Coronary artery (tissue), 2 donors: ENCODE measurements at regions not wholly inside any gene's neighbourhood (a gene's known extent, or its start where the extent isn't known, plus 50 kb on each side); places are given as distances from the start of the nearest gene placed in this dataset.

Experiments
- DNase-seq: peaks from one replicate; pipeline ENCODE4 v3.0.0-alpha.2; 2017; ENCODE audit warnings: low spot score
- H3K27ac ChIP-seq, 2 donors: fragments of 200-600 bp; sonication (generic); one replicate each; pipeline ENCODE4 v1.5.1; 2016 to 2019
- H3K4me3 ChIP-seq: fragments of 200-600 bp; sonication (generic); 2 replicates; pipeline ENCODE4 v1.5.1; 2016; ENCODE audit warnings: mild to moderate bottlenecking, moderate library complexity
- TF ChIP-seq, protein P1 (sequence below): fragments of 200-600 bp; sonication (generic); IDR thresholded peaks from one replicate; pipeline ENCODE4 v1.5.1; 2019; ENCODE audit warnings: antibody characterized with exemption

- no peak for DNase-seq
- H3K27ac ChIP-seq, result no peak overlapping the region
- TF ChIP-seq, protein P1, sequence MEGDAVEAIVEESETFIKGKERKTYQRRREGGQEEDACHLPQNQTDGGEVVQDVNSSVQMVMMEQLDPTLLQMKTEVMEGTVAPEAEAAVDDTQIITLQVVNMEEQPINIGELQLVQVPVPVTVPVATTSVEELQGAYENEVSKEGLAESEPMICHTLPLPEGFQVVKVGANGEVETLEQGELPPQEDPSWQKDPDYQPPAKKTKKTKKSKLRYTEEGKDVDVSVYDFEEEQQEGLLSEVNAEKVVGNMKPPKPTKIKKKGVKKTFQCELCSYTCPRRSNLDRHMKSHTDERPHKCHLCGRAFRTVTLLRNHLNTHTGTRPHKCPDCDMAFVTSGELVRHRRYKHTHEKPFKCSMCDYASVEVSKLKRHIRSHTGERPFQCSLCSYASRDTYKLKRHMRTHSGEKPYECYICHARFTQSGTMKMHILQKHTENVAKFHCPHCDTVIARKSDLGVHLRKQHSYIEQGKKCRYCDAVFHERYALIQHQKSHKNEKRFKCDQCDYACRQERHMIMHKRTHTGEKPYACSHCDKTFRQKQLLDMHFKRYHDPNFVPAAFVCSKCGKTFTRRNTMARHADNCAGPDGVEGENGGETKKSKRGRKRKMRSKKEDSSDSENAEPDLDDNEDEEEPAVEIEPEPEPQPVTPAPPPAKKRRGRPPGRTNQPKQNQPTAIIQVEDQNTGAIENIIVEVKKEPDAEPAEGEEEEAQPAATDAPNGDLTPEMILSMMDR, result no peak
- no peak overlapping the region for H3K4me3 ChIP-seq
Measured at GRCh38 chr2:224190936-224191270, 151.8 kb upstream of the SERPINE2 start.

DNA sequence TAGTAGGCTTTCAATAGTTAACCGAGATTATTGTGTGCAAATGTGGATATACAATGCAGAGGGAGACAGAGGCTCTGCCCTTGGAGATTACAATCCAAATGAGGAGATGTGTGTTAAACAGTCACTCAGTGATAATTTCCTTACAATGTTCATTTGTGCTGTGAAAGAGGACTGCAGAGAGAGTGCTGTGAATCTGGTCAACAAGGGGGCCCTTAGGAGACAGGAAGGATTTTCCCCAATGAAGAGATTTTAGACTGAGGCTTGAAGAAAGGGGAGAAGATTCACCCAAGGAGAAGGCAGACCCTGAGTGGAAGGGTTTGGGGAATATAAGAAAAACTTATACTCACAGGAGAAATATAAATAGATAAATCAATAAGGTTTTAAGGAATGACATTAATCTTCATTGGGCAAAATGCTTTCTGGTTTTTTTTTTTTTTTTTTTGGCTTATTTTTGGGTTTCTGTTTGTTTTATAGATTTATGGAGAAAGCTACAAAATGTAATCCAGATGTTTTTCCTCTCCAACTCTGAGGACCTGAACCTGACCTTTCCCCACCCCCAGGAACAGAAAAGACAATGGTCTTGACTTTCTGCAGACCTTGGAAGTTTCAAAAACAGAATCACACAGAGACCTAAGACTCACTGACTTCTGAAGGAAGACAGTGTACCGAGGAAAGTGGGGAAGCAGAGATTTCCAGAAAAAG is 151.3 kb upstream of the SERPINE2 start:
- H3K27ac ChIP-seq, result no peak overlapping the region
- TF ChIP-seq, protein P1, result no peak
- no peak overlapping the region for H3K4me3 ChIP-seq
- DNase-seq, result no peak

GRCh38 chr2:224187220-224187619 is 148.1 kb upstream of the SERPINE2 start:
- TF ChIP-seq, protein P1, result no peak
- no peak overlapping the region for H3K27ac ChIP-seq
- H3K4me3 ChIP-seq, result no peak overlapping the region
- DNase-seq, result no peak

GRCh38 chr2:224185023-224185601 is 146.0 kb upstream of the SERPINE2 start:
- no peak for DNase-seq
- Histone ChIP-seq H3K4me3 (no peak overlapping the region), H3K27ac (no peak overlapping the region)
- TF ChIP-seq, protein P1, result no peak

GRCh38 chr2:224183086-224183485 is 144.0 kb upstream of the SERPINE2 start:
- H3K27ac ChIP-seq, result no peak overlapping the region
- no peak for DNase-seq
- no peak overlapping the region for H3K4me3 ChIP-seq
- TF ChIP-seq, protein P1, result no peak

GRCh38 chr2:224182498-224182897 is 143.4 kb upstream of the SERPINE2 start:
- no peak overlapping the region for H3K27ac ChIP-seq
- DNase-seq, result no peak
- TF ChIP-seq, protein P1, result no peak
- H3K4me3 ChIP-seq, result no peak overlapping the region

- Histone ChIP-seq H3K4me3 (no peak overlapping the region), H3K27ac (no peak overlapping the region)
- TF ChIP-seq, protein P1, result no peak
- no peak for DNase-seq
Measured at GRCh38 chr2:224181534-224182155, 142.6 kb upstream of the SERPINE2 start.
